ENCODE measurements at regions not wholly inside any gene's neighbourhood (a gene's known extent, or its start where the extent isn't known, plus 50 kb on each side); places are given as distances from the start of the nearest gene placed in this dataset.

DNA sequence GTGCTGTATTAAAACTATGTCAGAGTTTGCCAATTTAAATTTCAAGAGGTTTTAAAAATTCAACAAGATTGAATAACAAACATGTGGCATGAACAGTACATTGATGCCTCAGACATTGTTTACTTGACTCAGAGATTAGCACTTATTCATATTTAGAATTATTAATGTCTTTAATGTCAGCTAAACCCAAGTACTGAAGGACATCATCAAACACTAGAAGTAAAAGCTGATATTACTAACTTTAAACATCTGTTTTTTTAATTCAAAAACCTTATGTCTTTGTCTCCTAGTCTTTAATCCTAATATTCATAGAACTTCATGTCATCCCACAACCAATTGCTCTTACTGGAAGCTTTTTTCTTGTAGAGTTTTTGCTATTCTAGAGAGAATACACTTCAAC, 406.2 kb upstream of the PCDH7 start:
- DNase-seq (ENCODE audit: low spot score), result no peak

DNA sequence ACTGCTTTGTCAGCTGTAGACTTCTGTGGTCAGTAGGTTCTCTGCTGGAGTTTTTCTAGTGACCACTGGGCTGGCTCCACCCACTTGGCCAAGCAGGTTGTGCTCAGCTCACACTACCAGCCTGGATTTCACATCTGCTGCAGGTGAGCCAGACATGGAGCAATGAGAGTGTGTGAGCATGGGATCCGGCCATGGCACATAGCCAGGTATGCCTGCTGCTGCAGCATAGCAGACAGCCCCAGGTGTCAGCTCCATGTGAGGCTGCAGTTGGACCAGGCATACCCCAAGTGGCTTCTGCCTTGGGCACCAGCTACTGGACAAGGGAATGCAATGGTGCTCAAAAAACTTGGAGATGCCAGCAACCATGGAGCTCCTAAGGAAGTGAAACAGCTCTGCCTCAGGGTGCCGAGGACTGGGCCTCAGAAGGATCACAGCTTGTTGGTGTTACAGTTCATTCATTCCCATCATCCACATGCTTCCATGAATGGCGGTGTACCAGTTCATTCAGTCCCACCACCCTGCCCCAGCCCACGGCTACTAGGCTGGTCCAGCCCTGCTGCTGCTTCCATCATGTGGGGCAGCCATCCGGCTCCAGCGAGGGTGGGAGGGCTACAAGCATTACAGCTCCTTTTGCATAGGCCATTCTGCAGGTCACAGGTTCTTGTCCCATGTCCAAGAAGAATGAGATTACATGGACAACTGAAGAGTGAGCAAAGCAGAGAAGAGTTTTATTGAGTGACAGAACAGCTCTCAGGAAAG, 389.1 kb upstream of the PCDH7 start:
- no peak for DNase-seq (ENCODE audit: low spot score)

DNA sequence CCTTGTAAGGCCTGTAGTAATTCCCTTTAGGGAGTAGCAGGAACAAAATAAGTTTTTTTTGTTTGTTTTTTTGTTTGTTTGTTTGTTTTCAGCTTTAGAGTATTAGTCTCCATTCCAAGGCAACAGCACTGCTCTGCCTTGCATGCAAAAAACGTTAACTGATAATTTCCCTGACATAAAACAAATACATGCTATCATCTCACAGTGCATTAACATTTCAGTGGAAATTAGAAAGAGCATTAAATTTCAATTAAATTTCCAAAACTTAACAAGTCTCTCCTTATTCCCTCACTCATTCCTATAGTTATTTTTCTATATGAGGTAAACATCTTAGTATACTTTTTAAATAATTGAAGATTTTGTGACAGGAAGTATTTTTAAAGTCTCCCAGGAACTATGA, 378.4 kb upstream of the PCDH7 start:
- DNase-seq (ENCODE audit: low spot score), result no peak

DNA sequence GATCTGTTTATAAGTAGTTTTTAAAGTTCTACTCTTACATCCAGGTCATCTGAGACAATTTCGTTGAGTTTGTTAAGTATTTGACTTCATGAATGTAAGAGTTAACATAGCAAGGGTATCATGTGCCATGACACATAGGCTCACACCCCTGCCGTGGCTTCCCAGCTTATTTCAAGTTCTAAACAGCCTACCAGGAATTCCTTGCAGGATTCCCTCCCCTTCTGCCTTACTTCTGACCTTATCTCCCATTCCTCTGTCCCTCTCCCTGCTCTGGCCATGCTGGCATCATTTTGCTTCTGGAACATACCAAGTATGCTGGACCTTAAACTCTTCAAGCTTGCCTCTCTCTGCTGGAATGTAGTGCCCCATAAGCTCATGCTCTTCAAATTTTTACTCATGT, 369.9 kb upstream of the PCDH7 start:
- DNase-seq (ENCODE audit: low spot score), result no peak

DNA sequence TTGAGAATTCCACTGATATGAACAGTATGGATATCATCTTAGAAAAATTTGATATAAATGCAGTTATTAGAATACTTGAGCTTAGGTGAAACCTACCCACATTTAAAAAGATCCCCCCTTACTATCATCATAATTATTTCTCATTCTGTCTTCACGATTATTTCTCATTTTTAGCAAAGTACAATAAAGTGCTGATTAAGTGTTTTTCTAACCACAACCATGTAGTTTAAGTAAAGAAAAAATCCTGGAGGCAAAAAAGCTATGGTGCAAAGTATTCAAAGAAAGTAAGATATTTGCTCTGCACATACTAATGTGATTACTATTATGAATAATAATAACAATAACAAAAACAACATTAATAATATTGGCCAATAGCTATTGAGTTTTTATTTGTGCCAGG, 365.6 kb upstream of the PCDH7 start:
- DNase-seq (ENCODE audit: low spot score), result no peak

DNA sequence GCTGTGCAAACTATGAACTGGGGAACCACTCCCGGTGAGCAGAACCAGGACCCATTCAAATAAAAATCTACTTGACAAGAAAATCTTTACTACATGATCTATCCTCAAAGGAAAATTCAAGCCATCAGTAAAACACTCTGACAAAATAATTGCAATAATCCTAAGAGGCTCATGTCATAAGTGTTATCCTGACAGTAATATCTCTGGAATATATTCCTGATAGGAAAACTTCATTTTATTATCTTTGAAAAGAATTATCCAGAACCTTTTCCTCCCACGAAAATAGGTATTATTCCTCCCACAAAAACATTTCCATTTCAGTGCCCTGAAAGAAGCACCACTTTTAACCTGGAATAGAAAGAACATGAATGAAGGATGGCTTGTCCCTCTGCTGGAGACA, 357.7 kb upstream of the PCDH7 start:
- DNase-seq (ENCODE audit: low spot score), result no peak

DNA sequence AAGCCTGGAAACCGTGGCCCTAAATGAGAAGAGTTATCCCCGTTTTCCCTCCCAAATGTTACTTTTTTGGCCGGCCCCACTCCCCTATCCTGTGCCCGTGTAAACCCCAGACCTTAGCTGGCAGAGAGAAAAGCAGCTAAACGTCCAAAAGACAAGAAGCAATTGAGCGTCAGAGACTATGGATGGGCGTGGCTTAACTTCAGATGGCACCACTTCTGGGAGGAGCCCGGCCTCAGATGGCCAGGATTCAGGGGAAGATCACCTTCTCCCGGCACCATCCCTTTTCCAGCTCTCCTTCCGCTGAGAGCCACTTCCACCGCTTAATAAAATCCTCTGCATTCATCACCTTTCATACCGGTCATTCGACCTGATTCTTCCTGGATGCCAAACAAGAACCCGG, 350.1 kb upstream of the PCDH7 start:
- no peak for DNase-seq (ENCODE audit: low spot score)

DNA sequence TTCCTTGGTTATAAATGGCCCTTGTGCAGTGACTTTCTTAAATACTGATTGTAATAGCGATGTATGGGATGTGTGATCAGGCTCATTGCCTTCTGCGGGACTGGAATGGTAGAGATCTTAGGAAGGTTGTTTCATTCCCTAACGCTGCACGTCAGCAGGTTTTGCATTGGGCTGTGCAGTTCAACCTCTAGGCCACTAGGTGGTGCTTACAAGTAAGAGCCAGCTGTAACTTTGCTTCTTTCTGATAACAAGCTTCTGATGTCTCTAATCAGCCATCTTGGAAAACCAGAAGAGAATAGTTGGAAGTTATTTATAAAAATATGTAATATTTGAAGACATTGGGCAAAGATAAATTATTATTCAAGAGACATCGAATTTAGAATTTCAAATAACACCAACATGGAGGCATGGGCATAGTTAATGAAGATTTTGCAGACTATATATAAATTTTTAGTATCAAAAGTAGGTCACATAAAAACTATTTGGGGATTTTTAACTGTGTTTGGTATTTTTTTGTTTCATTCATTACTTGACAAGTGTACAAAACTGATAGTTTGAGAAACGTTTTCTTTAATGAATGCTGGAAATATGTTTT, 339.7 kb upstream of the PCDH7 start:
- DNase-seq (ENCODE audit: low spot score), result peak; percentile 2

DNA sequence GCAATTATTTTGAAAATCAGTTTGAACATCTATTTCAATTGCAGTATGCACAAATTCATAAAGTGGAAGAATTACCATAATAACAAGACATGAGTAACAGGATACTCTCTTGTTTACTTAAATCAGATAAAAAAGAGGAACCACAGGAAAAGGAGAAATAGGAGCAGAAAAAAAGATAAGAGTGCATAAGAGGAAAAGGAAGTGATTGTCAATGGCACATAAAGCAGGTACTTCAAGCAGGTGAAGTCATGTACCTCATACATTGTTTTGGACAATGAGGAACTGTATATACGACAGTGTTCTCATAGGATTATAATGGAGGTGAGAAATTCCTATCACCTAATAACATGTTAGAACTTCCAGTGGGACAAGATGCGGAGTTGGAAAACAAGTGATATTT, 334.5 kb upstream of the PCDH7 start:
- DNase-seq (ENCODE audit: low spot score), result no peak

DNA sequence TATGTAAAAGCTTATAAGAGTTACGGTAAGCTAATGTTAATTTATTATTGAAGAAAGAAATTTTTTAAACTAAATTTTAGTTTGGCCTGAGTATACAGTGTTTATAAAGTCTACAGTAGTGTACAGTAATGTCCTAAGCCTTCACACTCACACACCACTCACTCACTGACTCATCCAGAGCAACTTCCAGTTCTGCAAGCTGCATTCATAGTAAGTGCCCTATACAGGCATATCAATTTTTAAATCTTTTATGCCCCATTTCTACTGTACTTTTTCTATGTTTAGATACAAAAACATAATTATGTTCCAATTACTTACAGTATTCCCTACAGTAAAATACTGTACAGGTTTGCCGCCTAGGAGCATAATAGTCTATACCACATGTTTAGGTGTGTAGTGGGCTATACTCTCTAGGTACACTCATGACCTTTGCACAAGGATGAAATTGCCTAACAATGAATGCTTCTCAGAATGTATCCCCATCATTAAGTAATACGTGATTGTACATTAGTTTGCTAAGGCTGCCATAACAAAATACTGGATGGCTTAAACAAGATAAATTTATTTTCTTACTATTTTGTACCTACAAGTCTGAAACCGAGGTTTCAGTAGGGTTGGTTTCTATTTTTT, 333.8 kb upstream of the PCDH7 start:
- DNase-seq (ENCODE audit: low spot score), result no peak

DNA sequence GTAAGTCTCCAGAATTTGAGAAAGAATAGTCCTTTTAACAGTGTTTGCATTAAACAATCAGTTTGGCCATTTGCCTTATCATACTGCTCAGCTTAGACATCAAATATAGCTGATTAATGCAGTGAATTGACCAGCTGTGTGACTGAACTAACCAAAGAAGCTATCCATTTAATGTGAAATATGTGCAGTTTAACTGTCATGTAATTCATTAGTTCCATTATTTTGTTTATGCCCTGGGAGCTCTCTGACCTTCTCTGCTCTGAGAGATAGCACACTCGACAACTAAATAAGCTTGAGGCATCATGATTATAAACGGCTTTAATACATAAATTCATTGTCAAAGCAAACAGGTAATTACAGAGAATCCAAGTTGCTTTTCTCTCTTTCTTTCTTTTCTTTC, 324.3 kb upstream of the PCDH7 start:
- DNase-seq (ENCODE audit: low spot score), result no peak

DNA sequence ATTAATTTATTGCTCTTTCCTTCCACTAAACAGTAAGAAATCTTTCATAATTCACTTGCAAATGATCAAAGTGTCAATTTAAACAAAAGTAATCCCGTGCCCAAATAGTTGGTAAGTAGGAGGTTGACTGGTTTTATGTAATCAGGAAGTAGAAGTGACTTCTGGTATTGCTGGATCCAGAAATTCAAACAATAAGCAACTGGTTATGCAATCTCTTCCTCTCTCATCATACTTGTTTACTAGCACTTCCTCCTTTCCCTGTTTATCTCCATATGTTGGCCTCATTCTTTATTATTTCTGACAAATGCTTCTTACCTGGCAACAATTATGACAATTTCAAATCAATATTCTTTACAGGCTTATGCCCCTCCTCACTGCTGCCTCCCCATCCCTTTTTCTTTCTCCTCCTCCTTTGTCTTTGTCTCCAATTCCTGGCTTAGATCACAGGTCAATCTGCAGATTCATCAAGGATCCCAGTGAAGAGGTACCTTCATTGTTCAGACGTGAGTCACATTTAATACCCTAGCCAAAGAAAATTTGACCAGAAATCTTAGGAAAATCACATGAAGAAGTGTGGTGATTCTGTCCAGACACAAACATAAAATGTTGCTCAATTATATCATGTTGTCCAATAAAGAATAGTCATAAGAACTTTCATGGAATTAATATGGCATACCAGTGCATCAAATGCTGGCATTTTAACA, 323.2 kb upstream of the PCDH7 start:
- no peak for DNase-seq (ENCODE audit: low spot score)

DNA sequence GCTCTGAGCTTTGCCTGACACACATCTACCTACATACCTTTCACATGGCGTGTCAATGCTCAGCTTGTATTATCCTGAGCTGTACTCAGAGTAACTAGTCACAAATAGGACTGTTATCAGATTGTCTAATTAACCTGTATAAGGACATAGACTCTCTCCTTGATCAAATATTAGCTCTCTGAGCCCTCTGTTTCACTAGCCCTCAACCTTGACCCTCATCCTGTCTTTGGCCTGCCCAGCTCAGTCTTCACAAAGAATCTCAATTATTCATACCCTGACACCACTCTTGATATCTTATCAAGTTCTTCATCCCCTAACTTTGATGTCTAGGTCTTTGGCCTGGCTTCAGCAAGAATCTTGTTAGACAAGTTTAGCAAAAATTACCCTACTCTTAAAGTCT, 320.7 kb upstream of the PCDH7 start:
- DNase-seq (ENCODE audit: low spot score), result no peak

DNA sequence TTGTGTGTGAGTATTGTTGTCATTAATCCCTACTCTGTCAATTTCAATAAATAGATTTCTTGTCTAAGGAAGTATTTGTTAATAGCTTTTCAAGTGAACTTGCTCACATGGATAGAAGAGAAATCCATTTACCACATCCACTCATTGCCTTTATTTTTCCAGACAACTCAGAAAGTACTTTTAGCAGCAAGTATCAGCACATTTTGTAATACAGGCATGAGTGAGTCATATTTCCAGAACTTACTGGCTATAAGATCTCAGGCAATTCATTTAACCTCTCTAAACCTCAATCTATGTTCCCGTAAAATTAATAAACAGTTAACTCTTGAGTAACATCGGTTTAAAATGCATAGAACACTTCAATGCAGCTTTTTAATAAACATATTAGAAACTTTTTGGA, 317.9 kb upstream of the PCDH7 start:
- no peak for DNase-seq (ENCODE audit: low spot score)

DNA sequence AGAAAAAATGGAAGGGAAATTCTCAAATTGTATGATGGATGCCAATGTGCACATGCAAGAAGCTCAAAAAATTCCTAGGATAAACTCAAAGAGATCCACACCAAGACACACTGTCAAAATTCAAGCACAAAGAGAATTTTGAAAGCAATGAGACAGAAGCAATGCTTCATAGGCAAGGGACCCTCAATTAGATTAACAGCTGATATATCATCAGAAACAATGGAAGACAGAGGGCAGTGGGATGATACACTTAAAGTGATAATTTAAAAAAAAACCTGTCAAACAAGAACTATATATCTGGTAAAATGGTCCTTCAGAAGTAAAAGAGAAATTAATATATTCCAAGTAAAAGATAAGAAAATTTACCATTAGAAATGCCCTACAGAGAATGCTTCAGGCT, 306.3 kb upstream of the PCDH7 start:
- DNase-seq (ENCODE audit: low spot score), result no peak

DNA sequence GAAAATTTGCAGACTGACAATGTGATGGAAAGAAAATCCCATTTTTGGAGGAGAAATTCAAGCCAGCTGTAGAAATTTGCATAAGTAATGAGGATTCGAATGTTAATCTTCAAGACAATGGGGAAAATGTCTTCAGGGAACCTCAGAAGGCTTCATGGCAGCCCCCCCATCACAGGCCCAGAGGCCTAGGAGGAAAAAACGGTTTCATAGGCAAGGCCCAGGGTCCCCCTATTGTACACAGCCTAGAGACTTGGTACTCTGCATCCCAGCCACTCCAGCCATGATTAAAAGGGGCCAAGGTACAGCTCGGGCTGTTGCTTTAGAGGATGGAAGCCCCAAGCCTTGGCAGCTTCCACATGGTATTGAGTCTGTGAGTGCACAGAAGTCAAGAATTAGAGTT, 303.6 kb upstream of the PCDH7 start:
- DNase-seq (ENCODE audit: low spot score), result no peak

DNA sequence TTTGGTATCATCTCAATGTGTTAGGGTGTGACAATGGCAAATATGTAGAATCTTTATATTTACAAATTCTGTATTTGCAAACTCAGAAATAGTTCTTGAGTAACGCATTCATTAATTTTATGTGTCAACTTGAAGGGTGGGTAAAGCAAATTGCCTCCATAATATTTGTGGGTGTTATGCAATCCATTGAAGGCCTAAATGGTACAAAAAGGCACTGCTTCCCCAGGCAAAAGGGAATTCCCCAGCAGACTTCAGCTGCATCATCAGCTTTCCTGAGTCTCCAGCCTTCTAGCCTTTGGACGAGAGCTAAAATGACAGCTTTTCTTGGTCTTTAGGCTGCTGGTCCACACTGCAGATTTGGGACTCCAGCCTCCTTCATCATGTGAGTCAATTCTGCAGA, 292.2 kb upstream of the PCDH7 start:
- DNase-seq (ENCODE audit: low spot score), result no peak

DNA sequence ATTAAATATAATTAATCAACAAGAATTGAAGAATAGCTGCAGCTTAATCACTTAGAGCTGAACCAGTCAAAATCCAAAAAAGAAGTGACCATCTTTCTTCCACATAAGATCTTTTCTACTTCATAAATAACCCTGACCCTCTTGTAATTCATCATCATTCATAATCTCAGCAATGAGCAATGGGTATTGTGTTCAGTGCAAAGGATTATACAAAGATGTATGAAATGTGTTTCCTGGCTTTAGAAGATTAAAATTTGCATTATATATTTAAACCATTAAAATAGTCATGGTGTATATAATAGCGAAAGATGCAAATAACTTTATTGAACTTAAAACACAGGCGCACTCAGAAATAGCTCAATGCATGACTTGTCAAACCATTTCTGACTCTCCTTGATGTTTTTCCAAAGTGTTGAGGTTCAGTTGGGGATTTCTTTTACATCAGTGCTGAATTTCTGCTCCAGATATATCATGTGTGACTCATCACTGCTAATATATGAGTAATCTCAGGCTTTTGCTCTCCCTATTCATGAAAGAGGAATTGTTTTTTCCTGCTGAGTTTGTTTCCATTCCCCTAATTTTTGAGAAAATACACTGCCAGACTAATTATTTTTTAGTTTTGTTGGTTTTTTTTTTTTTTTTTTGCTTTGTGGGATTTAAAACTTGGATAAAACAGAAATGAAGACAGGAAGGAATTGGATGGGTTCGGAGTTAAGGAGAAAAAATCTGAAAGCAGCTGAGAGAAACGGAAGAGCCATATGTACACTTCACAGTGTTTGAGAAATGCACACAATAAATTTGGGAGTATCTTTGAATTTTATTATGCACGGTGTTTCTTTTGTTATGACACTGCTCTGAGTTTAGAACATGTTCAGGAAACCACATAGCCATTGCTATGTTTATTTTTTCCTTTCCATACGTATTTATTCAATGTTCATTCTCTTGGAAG, 290.1 kb upstream of the PCDH7 start:
- DNase-seq (ENCODE audit: low spot score), result peak; percentile 2

DNA sequence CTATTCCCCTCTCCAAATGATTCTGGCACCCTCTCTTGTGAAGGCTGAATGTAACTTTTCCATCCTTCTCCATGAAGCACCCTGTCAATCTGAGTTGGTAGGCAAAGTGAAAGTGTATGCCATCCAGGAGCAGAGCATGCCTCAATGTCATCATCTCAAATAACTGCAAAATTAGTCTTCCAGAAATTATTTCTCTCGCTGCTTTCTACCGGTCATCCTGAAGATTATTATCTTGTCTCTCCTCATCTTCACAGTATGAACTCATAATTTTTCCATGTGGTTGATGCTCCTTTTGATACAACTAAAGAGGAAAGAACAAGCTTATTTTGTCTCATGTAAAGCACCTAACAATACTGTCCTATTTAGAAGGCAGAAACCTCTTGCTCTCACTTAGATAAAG, 285.5 kb upstream of the PCDH7 start:
- DNase-seq (ENCODE audit: low spot score), result no peak

DNA sequence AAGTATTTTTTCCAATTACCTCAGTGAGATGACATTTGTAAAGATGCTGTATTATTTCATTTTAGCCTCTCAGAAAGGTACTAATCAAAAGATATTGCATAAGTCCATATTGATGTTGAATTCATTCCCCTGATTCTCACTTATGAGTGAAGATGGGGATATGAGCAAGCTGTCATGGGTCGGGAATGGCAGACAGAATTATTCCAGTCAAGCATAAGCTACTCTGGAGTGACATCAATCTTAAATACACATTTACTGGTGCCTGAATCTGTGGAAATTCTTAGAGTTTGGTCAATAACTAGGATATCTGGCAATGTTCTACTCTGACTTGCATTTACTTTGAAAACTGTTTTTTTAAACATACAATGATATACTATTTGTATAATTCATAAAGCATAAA, 283.8 kb upstream of the PCDH7 start:
- DNase-seq (ENCODE audit: low spot score), result no peak

DNA sequence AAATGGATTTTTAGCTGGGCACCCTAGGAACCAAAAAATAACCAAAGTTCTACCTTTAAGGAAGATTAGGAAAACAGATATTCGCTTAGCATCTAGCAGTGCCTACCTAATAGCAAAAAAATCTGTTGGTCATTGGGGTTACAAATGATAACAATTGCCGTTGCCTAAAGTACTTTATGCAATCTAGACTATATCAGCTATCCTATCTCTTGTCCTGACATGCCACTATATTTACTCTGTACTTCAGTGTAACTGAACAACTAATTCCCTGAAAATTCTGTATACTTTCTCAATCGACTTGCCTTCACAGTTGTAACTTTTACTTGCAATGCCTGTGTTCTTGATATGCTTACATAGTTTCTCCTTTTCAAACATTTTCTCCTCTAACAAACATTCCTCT, 282.9 kb upstream of the PCDH7 start:
- DNase-seq (ENCODE audit: low spot score), result no peak

DNA sequence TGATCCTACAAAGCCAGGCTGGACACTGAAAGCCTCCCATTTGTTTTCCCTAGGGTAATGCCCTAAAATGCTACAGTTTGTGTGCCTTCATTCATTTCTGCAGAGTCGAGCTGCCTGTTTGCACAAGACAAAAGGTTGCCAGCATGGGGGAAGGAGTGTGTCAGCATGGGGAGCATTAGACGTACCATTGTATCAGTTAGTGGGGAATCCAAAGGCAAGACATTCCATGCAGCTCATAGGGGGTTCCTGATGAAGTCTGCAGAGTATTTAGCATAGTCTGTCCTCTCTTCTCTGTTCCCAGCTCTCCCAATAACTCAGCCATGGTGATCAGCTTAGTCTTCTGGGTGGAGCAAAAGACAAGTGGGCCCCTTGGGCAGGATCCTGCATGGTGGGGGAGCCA, 276.9 kb upstream of the PCDH7 start:
- no peak for DNase-seq (ENCODE audit: low spot score)
